Progenitor cell of endocrine pancreas (in vitro differentiated cells): ENCODE measurements at regions not wholly inside any gene's neighbourhood (a gene's known extent, or its start where the extent isn't known, plus 50 kb on each side); places are given as distances from the start of the nearest gene placed in this dataset.
A peak's percentile ranks its signal among the peaks of the same experiment; 100 is the strongest.
"Not testable (repeated sequence)": the region's sequence is repeated elsewhere in the genome, so short reads cannot be mapped to it uniquely, and the experiment has no call there.

Source experiments
- DNase-seq: peaks from one replicate; pipeline ENCODE4 v3.0.0; 2021; ENCODE audit warnings: low spot score; ENCODE audit not compliant: unreplicated experiment
- H3K27ac Mint-ChIP-seq: 2 replicates; pipeline ENCODE4 v1.8.0; 2021; ENCODE audit warnings: mild to moderate bottlenecking, moderate library complexity, mixed read lengths
- H3K27me3 Mint-ChIP-seq: 2 replicates; pipeline ENCODE4 v1.8.0; 2021; ENCODE audit warnings: mixed read lengths
- H3K36me3 Mint-ChIP-seq: 2 replicates; pipeline ENCODE4 v1.8.0; 2022; ENCODE audit warnings: mixed read lengths; ENCODE audit not compliant: insufficient read depth
- H3K4me1 Mint-ChIP-seq: 2 replicates; pipeline ENCODE4 v1.8.0; 2021; ENCODE audit warnings: low read depth, mixed read lengths
- H3K4me3 Mint-ChIP-seq: 2 replicates; pipeline ENCODE4 v1.8.0; 2021; ENCODE audit warnings: low read depth, mild to moderate bottlenecking, moderate library complexity, mixed read lengths
- H3K9me3 Mint-ChIP-seq: 2 replicates; pipeline ENCODE4 v1.8.0; 2021; ENCODE audit warnings: low read depth, mixed read lengths
- TF ChIP-seq, protein P1 (sequence below): fragments of 200-600 bp; sonication (generic); IDR thresholded peaks from one replicate; pipeline ENCODE4 v1.5.0; 2021; ENCODE audit warnings: antibody characterized with exemption, mild to moderate bottlenecking; ENCODE audit not compliant: unreplicated experiment

DNA sequence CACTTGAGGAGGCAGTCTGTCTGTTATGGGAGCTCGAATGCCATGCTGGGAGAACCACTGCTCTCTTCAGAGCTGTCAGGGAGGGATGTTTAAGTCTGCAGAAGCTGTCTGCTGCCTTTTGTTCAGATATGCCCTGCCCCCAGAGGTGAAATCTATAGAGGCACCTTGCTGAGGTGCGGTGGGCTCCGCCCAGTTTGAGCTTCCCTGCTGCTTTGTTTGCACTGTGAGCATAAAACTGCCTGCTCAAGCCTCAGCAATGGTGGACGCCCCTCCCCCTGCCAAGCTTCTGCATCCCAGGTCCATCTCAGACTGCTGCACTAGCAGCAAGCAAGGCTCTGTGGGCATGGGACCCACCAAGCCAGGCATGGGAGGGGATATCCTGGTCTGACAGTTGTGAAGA lies 247.5 kb downstream of the LMX1A start:
- Mint-ChIP-seq H3K27me3 (peaks cover 3% of the 10 kb centered on the region), H3K4me1 (peaks cover 6% of the 10 kb centered on the region), H3K4me3 (no peak overlapping the region), H3K36me3 (no peaks in the 10 kb centered on the region), H3K9me3 (peaks cover 11% of the 10 kb centered on the region), H3K27ac (peak overlapping the region; percentile 75)
- TF ChIP-seq, protein P1, sequence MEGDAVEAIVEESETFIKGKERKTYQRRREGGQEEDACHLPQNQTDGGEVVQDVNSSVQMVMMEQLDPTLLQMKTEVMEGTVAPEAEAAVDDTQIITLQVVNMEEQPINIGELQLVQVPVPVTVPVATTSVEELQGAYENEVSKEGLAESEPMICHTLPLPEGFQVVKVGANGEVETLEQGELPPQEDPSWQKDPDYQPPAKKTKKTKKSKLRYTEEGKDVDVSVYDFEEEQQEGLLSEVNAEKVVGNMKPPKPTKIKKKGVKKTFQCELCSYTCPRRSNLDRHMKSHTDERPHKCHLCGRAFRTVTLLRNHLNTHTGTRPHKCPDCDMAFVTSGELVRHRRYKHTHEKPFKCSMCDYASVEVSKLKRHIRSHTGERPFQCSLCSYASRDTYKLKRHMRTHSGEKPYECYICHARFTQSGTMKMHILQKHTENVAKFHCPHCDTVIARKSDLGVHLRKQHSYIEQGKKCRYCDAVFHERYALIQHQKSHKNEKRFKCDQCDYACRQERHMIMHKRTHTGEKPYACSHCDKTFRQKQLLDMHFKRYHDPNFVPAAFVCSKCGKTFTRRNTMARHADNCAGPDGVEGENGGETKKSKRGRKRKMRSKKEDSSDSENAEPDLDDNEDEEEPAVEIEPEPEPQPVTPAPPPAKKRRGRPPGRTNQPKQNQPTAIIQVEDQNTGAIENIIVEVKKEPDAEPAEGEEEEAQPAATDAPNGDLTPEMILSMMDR, result peak; percentile 44
- no peak for DNase-seq

DNA sequence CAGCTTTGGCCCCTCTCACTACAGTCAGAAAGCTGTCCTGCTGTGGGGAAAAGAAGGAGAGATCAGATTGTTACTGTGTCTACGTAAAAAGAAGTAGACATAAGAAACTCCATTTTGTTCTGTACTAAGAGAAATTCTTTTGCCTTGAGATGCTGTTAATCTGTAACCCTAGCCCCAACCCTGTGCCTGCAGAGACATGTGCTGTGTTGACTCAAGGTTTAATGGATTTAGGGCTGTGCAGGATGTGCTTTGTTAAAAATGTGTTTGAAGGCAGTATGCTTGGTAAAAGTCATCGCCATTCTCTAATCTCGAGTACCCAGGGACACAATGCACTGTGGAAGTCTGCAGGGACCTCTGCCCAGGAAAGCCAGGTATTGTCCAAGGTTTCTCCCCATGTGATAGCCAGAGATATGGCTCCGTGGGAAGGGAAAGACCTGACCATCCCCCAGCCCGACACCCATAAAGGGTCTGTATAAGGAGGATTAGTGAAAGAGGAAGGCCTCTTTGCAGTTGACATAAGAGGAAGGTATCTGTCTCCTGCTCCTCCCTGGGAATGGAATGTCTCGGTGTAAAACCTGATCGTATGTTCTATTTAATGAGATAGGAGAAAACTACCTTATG lies 263.9 kb downstream of the LMX1A start:
- Mint-ChIP-seq H3K4me3 (peak overlapping the region; percentile 9), H3K9me3 (peaks cover 35% of the 10 kb centered on the region), H3K27ac (peak overlapping the region; percentile 76), H3K4me1 (peaks cover 14% of the 10 kb centered on the region)
- H3K27me3 Mint-ChIP-seq, H3K36me3 Mint-ChIP-seq, DNase-seq: not testable (repeated sequence)

DNA sequence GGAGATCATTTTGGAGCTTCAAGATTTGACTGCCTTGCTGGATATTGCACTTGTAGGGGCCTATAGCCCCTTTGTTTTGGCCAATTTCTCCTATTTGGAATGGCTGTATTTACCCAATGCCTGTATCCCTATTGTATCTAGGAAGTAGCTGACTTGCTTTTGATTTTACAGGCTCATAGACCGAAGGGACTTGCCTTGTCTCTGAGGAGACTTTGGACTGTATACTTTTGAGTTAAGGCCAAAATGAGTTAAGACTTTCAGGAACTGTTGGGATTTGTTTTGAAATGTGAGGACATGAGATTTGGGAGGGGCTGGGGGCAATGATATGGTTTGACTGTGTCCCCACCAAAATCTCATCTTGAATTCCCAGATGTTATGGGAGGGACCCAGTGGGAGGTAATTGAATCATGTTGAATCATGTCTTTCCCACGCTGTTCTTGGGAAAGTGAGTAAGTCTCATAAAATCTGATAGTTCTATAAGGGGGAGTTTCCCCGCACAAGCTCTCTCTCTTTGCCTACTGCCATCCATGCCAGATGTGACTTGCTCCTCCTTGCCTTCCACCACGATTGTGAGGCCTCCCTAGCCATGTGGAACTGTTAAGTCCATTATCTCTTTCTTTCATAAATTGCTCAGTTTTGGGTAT lies 276.1 kb downstream of the LMX1A start:
- TF ChIP-seq, protein P1, result no peak
- peaks cover 20% of the 10 kb centered on the region for H3K9me3 Mint-ChIP-seq
- peaks cover 1% of the 10 kb centered on the region for H3K36me3 Mint-ChIP-seq
- H3K27ac Mint-ChIP-seq, result no peak overlapping the region
- no peak overlapping the region for H3K4me3 Mint-ChIP-seq
- DNase-seq, result no peak
- H3K4me1 Mint-ChIP-seq, result no peaks in the 10 kb centered on the region
- H3K27me3 Mint-ChIP-seq, result no peaks in the 10 kb centered on the region

DNA sequence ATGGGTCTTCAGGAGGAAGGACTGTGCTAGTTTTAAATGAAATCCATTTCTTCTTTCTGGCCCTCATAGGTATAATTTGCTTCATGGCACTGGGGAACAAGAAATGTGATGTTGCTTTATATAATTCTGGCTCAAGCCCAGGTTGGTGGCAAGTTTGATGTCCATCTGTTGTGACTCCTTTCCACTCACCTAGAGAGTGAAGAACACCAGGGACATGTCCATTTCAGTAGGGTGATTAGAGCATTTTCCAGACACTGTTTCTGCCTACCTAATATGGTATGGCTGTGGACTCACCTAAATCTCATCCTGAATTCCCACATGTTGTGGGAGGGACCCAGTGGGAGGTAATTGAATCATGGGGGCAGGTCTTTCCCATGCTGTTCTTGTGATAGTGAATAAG lies 278.1 kb downstream of the LMX1A start:
- H3K36me3 Mint-ChIP-seq, result peaks cover 1% of the 10 kb centered on the region
- H3K4me3 Mint-ChIP-seq, result no peak overlapping the region
- H3K27me3 Mint-ChIP-seq, result no peaks in the 10 kb centered on the region
- TF ChIP-seq, protein P1, result no peak
- no peak for DNase-seq
- H3K9me3 Mint-ChIP-seq, result peaks cover 15% of the 10 kb centered on the region
- H3K27ac Mint-ChIP-seq, result no peak overlapping the region
- H3K4me1 Mint-ChIP-seq, result no peaks in the 10 kb centered on the region

DNA sequence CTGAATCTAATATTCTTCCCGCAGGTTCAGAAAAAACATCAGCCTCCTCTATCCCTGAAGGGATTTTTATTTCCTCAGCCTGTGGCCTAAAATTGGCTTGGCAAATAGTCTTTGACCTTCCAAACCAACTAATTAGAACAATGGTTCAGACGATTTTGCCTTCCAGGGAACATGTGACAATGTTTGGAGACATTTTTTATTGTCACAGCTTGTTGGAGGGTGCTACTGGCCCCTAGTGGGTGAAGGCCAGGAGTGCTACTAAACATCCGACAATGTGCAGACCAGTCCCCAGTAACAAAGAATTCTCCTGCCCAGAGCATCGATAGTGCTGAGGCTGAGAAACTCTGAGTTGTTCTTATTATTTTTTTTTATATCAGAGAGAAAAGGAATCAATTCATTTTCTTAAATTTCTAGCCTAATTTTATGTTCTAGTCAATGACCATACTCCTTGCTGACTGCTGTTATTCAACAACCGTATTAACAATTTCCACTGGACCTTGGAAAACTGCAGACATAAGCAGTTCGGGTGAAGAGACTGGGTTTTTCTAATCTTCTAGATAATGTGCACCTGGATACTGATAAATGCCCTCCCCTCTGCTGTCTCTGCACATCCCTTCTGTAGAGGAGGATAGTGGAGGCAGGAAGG lies 280.7 kb downstream of the LMX1A start:
- peaks cover 10% of the 10 kb centered on the region for H3K9me3 Mint-ChIP-seq
- peaks cover 4% of the 10 kb centered on the region for H3K4me1 Mint-ChIP-seq
- H3K4me3 Mint-ChIP-seq, result no peak overlapping the region
- TF ChIP-seq, protein P1, result peak; percentile 80
- no peak overlapping the region for H3K27ac Mint-ChIP-seq
- H3K27me3 Mint-ChIP-seq, result no peaks in the 10 kb centered on the region
- H3K36me3 Mint-ChIP-seq, result peaks cover 1% of the 10 kb centered on the region
- DNase-seq, result no peak
